Activated T-cell treated with anti-CD3 and anti-CD28 coated beads, Interleukin-2, amount 50 U/mL, for 72 hours (primary cell): ENCODE measurements at regions not wholly inside any gene's neighbourhood (a gene's known extent, or its start where the extent isn't known, plus 50 kb on each side); places are given as distances from the start of the nearest gene placed in this dataset.
"Not testable (repeated sequence)": the region's sequence is repeated elsewhere in the genome, so short reads cannot be mapped to it uniquely, and the experiment has no call there.

Experiments
- ATAC-seq, 2 donors: fragments of 150-1000 bp; cut with Tn5 transposase; replicated peaks in 1 of 2; 2 replicates each; pipeline ENCODE4 v1.10.0; 2021; ENCODE audit warnings: moderate library complexity in 2 of 2, mild to moderate bottlenecking in 1 of 2
- DNase-seq, 2 donors: peaks; one replicate each; pipeline ENCODE4 v3.0.0; 2021 to 2022; ENCODE audit warnings: mixed read lengths in 1 of 2
- H3K27ac Mint-ChIP-seq: one replicate; pipeline ENCODE4 v1.8.0; 2022; ENCODE audit warnings: mild to moderate bottlenecking, moderate library complexity, mixed read lengths
- H3K27me3 Mint-ChIP-seq: one replicate; pipeline ENCODE4 v1.8.0; 2022; ENCODE audit warnings: low read depth, mixed read lengths
- H3K36me3 Mint-ChIP-seq, 2 donors: one replicate each; pipeline ENCODE4 v1.8.0; 2022; ENCODE audit warnings: mixed read lengths in 2 of 2, mild to moderate bottlenecking in 1 of 2; ENCODE audit not compliant: insufficient read depth in 2 of 2
- H3K4me1 Mint-ChIP-seq: one replicate; pipeline ENCODE4 v1.8.0; 2022; ENCODE audit warnings: low read depth, mixed read lengths
- H3K4me3 Mint-ChIP-seq, 2 donors: one replicate each; pipeline ENCODE4 v1.8.0; 2022; ENCODE audit warnings: mild to moderate bottlenecking in 2 of 2, mixed read lengths in 2 of 2, moderate library complexity in 2 of 2
- H3K9me3 Mint-ChIP-seq, 2 donors: one replicate each; pipeline ENCODE4 v1.8.0; 2022; ENCODE audit warnings: mixed read lengths in 2 of 2

DNA sequence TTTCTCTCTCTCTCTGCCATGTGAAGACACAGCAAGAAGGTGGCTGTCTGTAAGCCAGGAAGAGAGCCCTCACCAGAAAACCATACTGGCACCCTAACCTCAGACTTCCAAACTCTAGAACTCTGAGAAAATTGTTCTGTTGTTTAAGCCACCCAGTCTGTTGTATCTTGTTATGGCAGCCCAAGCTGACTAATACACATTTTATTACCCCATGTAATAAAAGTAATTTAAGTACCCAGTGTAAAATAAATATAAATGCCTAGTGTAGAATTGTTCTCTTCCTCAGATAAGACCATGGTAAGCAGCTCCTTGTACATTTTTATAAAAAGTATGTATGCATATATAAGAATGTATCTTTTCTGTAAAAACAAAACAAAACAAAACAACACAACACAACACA is 119.7 kb downstream of the DTL start:
- H3K4me3 Mint-ChIP-seq: no peak overlapping the region
- no peaks in the 10 kb centered on the region for H3K9me3 Mint-ChIP-seq
- DNase-seq (no peak), ATAC-seq (no peak)
- H3K27me3 Mint-ChIP-seq: no peaks in the 10 kb centered on the region
- H3K4me1 Mint-ChIP-seq: peaks cover 24% of the 10 kb centered on the region
- H3K36me3 Mint-ChIP-seq: no peaks in the 10 kb centered on the region
- H3K27ac Mint-ChIP-seq: no peak overlapping the region

DNA sequence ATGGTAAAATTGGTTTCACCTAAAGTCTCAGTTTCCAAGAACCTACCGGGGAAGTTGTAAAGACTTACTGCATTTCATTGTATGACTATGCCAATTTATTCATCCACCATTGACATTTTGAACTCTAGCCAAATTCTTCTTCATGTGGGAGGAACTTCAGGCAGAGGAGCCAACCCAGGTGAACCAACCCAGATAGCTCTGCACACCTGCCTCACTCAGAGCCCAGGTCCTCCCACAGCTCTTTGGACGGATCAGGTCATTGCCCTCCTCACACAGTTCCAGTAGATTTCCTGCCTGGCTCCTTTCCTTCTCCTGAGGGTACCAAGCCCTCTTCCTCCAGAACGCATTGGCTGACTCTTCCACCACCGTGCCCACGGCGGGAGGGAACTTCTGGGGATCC is 121.7 kb downstream of the DTL start:
- Mint-ChIP-seq H3K4me3 (no peak overlapping the region), H3K9me3 (no peaks in the 10 kb centered on the region), H3K27me3 (no peaks in the 10 kb centered on the region), H3K36me3 (no peaks in the 10 kb centered on the region), H3K4me1 (peaks cover 39% of the 10 kb centered on the region), H3K27ac (no peak overlapping the region)
- no peak for DNase-seq
- no peak for ATAC-seq

DNA sequence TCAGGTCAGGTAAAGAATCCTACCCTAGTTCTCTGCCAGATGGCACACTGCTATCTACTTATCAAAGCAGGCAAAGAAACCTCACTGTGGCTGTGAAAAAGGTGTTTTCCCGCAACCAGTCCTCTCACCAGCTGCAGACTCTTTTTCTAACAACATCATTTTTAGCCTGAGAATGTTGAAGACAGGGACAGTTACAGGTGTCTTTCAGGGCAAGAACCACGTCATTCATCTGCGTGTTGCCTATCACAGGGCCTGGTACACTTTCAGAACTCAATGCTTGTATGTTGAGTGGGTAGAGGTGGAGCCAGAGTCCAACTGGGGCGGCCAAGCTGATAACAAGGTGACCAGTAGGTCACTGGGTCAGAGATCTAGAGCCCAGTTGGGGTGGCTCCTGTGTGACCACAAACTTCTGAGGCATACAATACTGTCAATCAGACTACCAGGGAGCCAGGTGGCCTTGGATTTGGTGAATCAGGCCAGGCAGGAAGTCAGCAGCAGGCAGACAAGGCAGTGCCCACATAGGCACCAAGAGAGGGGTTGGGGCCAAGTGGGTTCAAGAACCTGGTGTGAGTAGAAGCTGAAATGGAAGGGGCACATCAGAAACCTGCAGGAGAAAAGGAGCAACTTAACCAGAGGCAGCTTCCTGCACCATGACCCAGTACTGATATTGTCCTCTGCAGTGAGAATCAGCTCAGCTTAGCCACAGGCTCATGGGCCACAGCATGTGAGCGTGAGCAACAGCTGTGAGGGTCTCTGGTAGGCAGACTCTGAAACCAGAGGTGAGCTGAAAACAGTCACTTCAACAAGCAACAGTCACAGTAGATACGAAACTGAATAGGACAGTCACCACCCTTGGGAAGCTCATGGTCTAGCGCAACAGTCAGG is 123.6 kb downstream of the DTL start:
- H3K4me3 Mint-ChIP-seq: peak overlapping the region in 1 of 2 donors; percentile 49
- no peaks in the 10 kb centered on the region for H3K36me3 Mint-ChIP-seq
- no peaks in the 10 kb centered on the region for H3K9me3 Mint-ChIP-seq
- no peaks in the 10 kb centered on the region for H3K27me3 Mint-ChIP-seq
- DNase-seq (peak; percentile 12 to 15), ATAC-seq (peak; percentile 51 to 62)
- H3K27ac Mint-ChIP-seq: peak overlapping the region; percentile 74
- peaks cover 49% of the 10 kb centered on the region for H3K4me1 Mint-ChIP-seq

DNA sequence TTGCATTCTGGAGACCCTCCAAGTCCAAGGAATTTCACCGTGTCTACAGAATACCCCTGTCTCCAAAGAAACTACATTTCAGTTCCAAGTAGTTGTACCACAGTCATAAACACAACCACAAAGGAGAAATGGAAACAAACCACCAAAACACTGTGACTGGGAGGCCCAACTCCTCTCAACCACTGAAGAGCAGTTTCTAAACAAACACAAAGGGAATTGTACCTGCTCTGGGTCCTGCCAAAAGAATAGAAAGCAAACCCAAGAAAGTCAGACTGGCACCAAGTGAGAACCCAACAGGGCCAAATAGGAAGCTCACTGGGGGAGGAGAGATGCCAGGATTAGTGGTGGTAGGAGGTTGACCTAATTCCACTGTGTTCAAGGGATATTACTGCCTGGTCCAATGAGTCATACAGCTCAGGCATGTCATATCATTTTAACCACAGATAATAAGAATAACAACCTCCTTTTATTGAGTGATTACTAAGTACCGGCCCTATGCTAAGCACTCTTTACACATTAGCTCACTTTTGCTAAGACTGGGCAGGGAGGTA is 123.9 kb upstream of the PPP2R5A start:
- Mint-ChIP-seq H3K9me3 (no peaks in the 10 kb centered on the region), H3K27me3 (no peaks in the 10 kb centered on the region), H3K4me3 (peak overlapping the region in 1 of 2 donors; percentile 5), H3K4me1 (peaks cover 49% of the 10 kb centered on the region), H3K27ac (no peak overlapping the region), H3K36me3 (no peaks in the 10 kb centered on the region)
- DNase-seq (peak; percentile 5 to 24), ATAC-seq (peak; percentile 68 to 75)

DNA sequence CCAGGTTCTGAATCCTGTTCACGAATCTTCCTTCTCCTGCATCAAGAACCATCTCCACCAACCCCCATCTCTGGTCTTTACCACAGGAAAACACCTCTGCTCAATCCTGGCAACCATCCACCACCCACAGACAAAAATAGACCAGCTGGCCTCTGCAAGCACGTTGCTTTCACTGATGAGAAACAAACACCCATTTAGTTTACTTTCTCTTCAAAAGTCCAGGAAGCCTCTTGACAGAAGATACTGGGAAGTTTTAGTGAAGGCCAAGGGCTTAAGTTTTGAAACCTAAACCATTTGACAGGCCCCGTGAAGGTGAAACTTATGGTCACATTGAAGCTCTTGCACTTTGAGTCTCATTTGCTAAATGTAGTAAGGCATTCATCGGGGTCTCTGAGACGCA is 122.6 kb upstream of the PPP2R5A start:
- peak; percentile 25 to 29 for DNase-seq
- Mint-ChIP-seq H3K27me3 (no peaks in the 10 kb centered on the region), H3K27ac (peak overlapping the region; percentile 68), H3K4me1 (peaks cover 42% of the 10 kb centered on the region), H3K4me3 (peak overlapping the region; percentile 34 to 40), H3K9me3 (no peaks in the 10 kb centered on the region), H3K36me3 (no peaks in the 10 kb centered on the region)
- ATAC-seq: no peak

DNA sequence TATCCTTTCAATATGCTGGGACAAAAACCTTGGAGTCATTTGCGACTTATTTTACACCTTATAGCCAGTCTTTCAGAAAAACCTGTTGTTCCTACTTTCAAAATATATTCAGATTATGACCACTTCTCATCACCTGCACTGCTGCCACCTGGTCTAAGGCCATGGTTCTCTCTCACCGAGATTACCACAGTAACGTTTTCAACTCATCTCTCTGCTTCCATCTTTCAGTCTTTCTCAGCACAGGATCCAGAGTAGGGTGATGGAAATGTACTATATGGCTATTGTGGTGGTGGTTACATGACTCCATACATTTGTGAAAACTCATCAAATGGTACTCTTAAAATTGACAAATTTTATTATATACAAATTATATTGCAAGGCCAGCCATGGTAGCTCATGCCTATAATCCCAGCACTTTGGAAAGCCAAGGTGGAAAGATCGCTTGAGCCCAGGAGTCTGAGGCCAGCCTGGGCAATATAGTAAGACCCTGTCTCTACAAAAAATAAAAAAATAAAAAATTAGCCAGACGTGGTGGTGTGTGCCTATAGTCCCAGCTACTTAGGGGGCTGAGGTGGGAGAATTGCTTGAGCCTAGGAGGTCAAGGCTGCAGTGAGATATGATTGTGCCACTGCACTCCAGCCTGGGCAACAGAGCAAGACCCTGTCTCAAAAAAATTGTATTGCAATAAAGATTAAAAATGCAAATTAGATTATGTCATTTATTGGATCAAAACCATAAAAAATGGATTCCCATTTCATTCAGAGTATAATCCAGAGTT is 120.9 kb upstream of the PPP2R5A start:
- H3K27me3 Mint-ChIP-seq: no peaks in the 10 kb centered on the region
- no peak for ATAC-seq

DNA sequence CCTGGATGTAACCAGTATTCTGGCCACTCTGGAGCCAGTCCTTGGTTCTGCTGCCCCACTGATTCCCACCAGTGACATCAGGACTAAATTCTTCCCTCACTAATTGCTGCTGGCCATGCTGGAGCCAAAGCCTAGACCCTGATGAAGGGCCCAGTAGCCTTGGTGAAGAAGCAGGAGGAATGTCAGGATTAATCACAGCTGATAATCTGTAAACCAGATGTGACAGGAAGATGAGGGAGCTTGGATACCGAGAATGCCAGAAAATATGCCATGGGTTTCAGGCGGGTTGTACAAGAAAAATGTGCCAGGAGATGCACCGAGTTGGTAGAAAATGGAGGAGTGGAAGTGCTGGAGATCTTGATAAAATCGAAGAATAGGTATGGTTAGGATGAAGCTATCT is 119.0 kb upstream of the PPP2R5A start:
- Mint-ChIP-seq H3K27me3 (no peaks in the 10 kb centered on the region), H3K4me3 (no peak overlapping the region)
- ATAC-seq: no peak

More for the DNA sequence above, 120.9 kb upstream of the PPP2R5A start:
- H3K9me3 Mint-ChIP-seq: no peaks in the 10 kb centered on the region
- no peak overlapping the region for H3K27ac Mint-ChIP-seq
- H3K36me3 Mint-ChIP-seq: no peaks in the 10 kb centered on the region
- no peak overlapping the region for H3K4me3 Mint-ChIP-seq
- peaks cover 29% of the 10 kb centered on the region for H3K4me1 Mint-ChIP-seq
- DNase-seq: no peak

DNA sequence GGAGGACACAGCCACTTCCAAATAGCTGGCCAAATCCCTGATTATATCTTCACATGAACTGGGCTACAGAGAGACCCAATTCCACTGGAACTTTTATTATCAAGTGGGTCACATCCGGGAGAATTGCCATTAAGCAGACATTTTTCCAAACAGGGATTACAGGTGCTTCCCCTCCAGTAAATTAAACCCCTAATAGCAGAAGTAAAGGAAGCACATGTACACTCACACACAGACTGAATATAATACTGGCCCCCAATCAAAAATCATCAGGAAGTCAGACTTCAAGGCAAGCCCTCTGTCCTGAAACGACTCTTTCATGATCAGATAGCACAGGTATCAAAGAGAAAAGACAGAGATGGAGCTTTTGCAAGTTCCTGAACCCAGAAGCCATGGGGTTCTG is 118.6 kb upstream of the PPP2R5A start:
- Mint-ChIP-seq H3K27ac (no peak overlapping the region), H3K4me1 (peaks cover 15% of the 10 kb centered on the region), H3K9me3 (no peaks in the 10 kb centered on the region), H3K4me3 (no peak overlapping the region), H3K27me3 (no peaks in the 10 kb centered on the region), H3K36me3 (no peaks in the 10 kb centered on the region)
- DNase-seq: no peak
- no peak for ATAC-seq

More for the DNA sequence above, 119.0 kb upstream of the PPP2R5A start:
- H3K9me3 Mint-ChIP-seq: no peaks in the 10 kb centered on the region
- peaks cover 19% of the 10 kb centered on the region for H3K4me1 Mint-ChIP-seq
- H3K27ac Mint-ChIP-seq: no peak overlapping the region
- H3K36me3 Mint-ChIP-seq: no peaks in the 10 kb centered on the region
- DNase-seq: no peak

DNA sequence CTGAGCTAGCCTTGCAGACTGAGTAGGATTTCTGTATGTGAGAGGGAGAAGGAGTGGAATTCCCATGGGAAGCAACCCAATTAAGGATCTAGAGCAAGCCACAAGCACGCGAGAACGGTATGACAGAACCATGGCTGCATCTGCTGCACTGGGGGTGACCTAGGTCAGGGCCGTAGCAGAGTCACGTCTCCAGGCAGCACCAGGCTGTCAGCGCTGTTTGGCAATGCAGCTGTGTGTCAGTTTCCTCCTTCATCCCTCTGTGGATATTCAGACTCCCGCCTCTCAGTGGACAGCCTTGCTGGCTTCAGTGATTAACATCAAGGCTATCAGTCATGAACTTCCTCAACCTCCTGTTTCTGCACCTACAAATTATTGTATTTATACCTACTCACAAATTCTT is 118.1 kb upstream of the PPP2R5A start:
- peaks cover 12% of the 10 kb centered on the region for H3K4me1 Mint-ChIP-seq
- H3K4me3 Mint-ChIP-seq: no peak overlapping the region
- ATAC-seq (no peak), DNase-seq (no peak)
- H3K36me3 Mint-ChIP-seq: no peaks in the 10 kb centered on the region
- no peaks in the 10 kb centered on the region for H3K27me3 Mint-ChIP-seq
- H3K27ac Mint-ChIP-seq: no peak overlapping the region
- no peaks in the 10 kb centered on the region for H3K9me3 Mint-ChIP-seq

DNA sequence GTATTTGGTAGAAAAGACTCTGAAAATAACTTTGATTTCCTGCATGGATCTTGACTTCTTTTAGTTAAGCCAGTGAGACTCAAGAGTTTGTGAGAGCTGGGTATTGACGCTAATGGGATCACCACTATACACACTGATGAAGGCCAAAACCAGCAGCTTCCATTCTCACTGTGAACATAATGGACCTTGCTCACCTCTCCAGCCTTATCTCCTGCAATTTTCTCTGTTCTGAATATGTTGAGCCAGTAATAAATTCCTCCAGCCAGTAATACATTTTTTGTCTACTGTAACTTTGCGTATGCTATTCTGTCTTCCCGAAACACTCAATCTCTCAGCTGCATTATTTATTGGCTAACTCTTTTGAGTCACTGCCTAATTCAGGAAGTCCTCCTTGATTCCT is 111.6 kb upstream of the PPP2R5A start:
- H3K4me3 Mint-ChIP-seq: no peak overlapping the region

DNA sequence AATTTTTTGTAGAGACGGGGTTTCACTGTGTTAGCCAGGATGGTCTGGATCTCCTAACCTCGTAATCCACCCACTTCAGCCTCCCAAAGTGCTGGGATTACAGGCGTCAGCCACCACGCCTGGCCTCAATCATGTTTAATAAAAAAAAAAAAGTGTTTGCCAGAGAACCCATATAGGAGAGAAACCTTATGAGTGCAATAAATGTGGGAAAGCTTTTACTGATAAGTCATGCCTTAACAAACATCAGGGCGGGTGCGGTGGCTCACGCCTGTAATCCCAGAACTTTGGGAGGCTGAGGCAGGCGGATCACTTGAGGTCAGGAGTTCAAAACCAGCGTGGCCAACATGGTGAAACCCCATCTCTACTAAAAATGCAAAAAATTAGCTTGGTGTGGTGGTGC is 110.9 kb upstream of the PPP2R5A start:
- not testable (repeated sequence) for ATAC-seq, H3K4me1 Mint-ChIP-seq, H3K9me3 Mint-ChIP-seq, H3K36me3 Mint-ChIP-seq, H3K27ac Mint-ChIP-seq, DNase-seq, H3K27me3 Mint-ChIP-seq, H3K4me3 Mint-ChIP-seq

More for the DNA sequence above, 111.6 kb upstream of the PPP2R5A start:
- no peak for DNase-seq
- Mint-ChIP-seq H3K36me3 (no peaks in the 10 kb centered on the region), H3K27ac (no peak overlapping the region), H3K4me1 (peaks cover 5% of the 10 kb centered on the region), H3K9me3 (no peaks in the 10 kb centered on the region), H3K27me3 (no peaks in the 10 kb centered on the region)
- no peak for ATAC-seq

DNA sequence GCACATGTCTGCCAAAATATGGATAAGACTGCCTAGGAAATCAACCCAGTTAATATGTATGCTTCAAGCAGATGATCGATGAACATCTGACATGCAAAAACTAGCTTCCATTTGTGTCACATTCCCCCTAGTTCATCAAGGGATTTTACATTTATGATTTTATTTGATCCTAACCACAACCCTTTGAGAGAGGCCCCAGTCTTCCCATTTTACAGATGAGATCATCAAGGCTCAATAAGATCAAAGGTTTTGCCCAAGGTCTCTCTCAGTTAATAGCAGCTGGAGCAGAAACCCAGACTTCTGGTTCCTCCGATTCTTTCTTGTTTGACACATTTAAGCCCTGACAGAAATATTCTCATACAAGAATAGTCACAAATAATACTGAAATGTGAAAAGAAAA is 107.7 kb upstream of the PPP2R5A start:
- no peak for DNase-seq
- no peak for ATAC-seq
- Mint-ChIP-seq H3K27ac (no peak overlapping the region), H3K36me3 (no peaks in the 10 kb centered on the region), H3K9me3 (no peaks in the 10 kb centered on the region), H3K4me3 (no peak overlapping the region), H3K27me3 (no peaks in the 10 kb centered on the region), H3K4me1 (peaks cover 12% of the 10 kb centered on the region)

DNA sequence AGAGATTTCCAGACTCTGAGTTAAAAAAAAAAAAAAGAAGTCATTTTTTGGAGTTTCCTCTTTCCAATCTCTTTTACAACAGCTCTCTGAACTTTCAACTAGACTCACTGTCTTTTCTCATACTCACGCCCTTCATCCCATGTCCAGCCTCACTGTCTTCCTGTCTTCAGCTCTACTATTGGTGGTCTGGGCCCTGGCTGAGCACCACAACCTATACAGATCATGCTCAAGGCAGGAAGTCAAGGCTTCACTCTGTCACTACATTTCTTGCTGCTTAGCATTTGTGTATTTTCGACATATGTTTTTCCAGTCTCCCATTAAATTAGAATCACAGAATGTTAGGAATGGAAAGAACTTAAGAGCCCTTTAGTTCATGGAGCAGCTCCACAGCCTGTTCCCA is 106.4 kb upstream of the PPP2R5A start:
- ATAC-seq: no peak
- peaks cover 12% of the 10 kb centered on the region for H3K4me1 Mint-ChIP-seq
- H3K4me3 Mint-ChIP-seq: no peak overlapping the region
- H3K36me3 Mint-ChIP-seq: no peaks in the 10 kb centered on the region
- no peaks in the 10 kb centered on the region for H3K9me3 Mint-ChIP-seq
- H3K27me3 Mint-ChIP-seq: no peaks in the 10 kb centered on the region
- DNase-seq: no peak
- H3K27ac Mint-ChIP-seq: no peak overlapping the region
